ES-I3 (cell line): ENCODE measurements at regions not wholly inside any gene's neighbourhood (a gene's known extent, or its start where the extent isn't known, plus 50 kb on each side); places are given as distances from the start of the nearest gene placed in this dataset.

ENCODE experiments used
- H3K36me3 ChIP-seq: 2 replicates; pipeline ENCODE4 v1.6.1; 2013; ENCODE audit warnings: mild to moderate bottlenecking, low read length, control low read depth, moderate library complexity; ENCODE audit not compliant: insufficient read depth
- H3K4me1 ChIP-seq: 2 replicates; pipeline ENCODE4 v1.6.1; 2013; ENCODE audit warnings: mild to moderate bottlenecking, control low read depth, low read length; ENCODE audit not compliant: insufficient read depth
- H3K9ac ChIP-seq: 2 replicates; pipeline ENCODE4 v1.6.1; 2013; ENCODE audit warnings: low read depth, mild to moderate bottlenecking, low read length, moderate library complexity
- H3K9me3 ChIP-seq: 2 replicates; pipeline ENCODE4 v1.6.1; 2013; ENCODE audit warnings: mild to moderate bottlenecking, low read length, moderate library complexity; ENCODE audit not compliant: control insufficient read depth, insufficient read depth

DNA sequence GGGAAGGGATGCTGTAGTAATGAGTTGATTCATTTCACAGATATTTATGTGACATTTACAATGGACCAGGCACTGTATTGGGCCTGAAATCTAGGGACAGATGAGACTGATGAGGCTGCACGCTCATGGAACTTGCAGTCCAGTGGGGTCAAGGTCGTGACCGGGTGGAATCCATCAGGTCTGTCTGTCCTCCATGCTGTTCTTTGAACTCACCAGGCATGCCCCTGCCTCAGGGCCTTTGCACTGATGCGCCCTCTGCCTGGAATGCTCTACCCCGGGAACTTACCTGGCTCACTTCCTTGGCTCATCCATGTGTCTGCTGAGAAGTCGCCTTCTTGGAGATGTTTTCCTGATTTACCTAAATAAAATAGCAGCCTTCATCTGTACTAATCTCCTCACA, 200.1 kb downstream of the VRK1 start:
- Histone ChIP-seq H3K4me1 (no peaks in the 10 kb centered on the region), H3K9ac (no peak overlapping the region), H3K9me3 (no peaks in the 10 kb centered on the region), H3K36me3 (no peaks in the 10 kb centered on the region)

DNA sequence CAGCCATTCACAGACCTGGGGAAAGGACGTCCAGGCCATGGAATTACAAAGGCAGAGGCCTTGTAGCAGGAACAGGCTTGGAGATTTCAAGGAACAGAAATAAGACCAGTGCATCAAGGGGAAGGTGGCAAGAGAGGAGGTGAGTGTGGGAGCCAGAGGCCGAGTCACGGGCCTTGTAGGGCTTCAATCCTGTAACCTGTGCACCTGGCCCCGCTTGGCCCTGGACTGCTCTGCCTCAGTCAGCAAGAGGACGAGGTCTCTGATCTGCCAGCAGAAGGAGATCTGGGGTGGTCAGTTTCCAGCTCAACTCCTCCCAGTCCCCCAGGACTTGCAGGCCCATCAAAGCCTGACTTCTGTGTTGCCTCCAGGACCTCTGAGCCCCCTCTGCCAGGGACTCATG, 200.8 kb downstream of the VRK1 start:
- H3K4me1 ChIP-seq, result no peaks in the 10 kb centered on the region
- no peaks in the 10 kb centered on the region for H3K36me3 ChIP-seq
- no peak overlapping the region for H3K9ac ChIP-seq
- H3K9me3 ChIP-seq, result no peaks in the 10 kb centered on the region

DNA sequence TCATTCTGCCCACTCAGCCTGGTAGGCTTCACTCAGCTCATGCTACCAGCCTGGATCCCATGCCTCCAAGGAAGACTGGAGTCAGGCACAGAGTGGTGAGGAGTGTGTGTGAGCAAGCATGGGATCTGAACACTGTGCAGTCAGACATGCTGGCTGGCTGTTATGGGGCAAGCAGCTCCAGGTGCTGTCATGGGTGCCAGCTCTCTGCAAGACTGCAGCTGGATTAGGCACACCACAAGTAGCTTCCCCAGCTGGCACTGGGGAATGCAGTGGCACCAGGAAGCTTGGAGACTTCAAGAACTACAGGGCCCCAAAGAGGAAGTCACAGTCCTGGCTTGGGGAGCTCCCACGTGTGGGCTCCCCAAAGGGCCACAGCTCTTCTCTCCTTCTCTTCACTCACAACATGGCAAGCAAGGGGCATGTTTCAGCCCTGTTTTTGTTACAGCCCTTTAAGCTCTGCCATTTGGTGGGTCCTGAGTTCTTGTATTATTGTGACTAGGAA, 202.5 kb downstream of the VRK1 start:
- Histone ChIP-seq H3K9ac (no peak overlapping the region), H3K4me1 (no peaks in the 10 kb centered on the region), H3K9me3 (no peaks in the 10 kb centered on the region), H3K36me3 (no peaks in the 10 kb centered on the region)

DNA sequence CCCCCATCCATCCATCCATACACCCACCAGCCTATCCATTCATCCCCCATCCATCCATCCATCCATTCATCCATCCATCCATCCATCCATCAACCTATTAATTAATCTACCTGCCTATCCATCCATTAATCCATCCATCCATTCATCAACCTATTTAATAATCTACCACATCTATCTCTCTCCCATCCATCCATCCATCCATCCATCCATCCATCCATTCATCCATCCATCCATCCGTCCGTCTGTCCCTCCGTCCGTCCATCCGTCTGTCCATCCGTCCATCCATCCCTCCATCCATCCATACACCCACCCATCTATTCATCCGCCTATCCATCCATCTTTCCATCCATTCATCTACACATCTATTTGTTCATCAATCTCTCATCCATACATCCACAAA, 205.3 kb downstream of the VRK1 start:
- Histone ChIP-seq H3K9ac (no peak overlapping the region), H3K9me3 (no peaks in the 10 kb centered on the region), H3K4me1 (no peaks in the 10 kb centered on the region), H3K36me3 (no peaks in the 10 kb centered on the region)

DNA sequence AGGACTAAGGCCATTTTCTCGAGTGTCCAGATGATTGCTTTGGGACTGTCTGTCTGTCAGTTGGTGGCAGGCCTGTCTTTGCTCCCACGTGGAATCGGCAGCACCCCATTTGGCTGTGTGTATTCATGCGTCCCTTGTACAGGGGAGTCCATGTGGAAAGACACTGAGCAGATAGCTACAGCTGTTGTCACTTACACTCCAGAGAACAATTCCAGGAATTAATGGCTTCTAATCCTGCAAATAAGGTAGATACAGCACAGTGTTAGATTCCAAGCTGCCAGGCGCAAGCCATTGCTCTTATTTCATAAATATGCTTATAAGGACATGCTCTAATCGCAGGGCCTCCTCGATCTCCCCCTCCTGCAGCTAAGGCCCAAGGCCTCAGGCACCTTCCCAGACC, 208.8 kb downstream of the VRK1 start:
- Histone ChIP-seq H3K9ac (no peak overlapping the region), H3K36me3 (no peaks in the 10 kb centered on the region), H3K9me3 (no peaks in the 10 kb centered on the region), H3K4me1 (no peaks in the 10 kb centered on the region)

DNA sequence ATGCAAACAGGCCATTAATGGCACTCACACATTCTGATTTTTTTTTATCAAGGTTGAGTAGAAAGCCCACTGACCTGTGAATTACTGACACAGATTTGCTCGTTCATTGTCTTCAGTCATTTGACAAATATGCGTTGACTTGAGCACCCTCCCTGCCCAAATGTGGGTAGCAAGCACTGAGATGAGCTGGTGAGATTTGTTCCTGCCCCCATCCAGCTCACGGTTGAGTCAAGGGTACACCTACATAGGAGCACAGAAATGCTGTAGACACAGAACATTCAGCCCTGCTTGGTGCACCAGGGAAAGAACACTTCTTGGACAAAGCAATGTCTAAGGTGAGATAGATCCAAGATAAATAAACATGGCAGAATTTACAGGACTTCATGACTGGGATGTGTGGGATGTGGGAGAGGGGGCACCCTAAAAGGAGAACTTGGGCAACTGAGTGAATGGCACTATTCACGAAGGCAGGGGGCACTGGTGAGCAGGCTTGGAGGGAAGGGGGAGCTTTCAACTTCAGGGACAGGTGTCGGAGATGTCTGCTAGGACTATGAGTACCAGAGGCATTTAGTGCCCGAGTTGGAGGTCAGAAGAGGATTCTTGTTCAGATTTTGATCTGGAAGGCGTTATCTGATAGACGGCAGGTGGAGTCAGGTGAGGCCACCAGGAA, 213.4 kb downstream of the VRK1 start:
- Histone ChIP-seq H3K4me1 (no peaks in the 10 kb centered on the region), H3K9ac (no peak overlapping the region), H3K36me3 (no peaks in the 10 kb centered on the region), H3K9me3 (no peaks in the 10 kb centered on the region)

DNA sequence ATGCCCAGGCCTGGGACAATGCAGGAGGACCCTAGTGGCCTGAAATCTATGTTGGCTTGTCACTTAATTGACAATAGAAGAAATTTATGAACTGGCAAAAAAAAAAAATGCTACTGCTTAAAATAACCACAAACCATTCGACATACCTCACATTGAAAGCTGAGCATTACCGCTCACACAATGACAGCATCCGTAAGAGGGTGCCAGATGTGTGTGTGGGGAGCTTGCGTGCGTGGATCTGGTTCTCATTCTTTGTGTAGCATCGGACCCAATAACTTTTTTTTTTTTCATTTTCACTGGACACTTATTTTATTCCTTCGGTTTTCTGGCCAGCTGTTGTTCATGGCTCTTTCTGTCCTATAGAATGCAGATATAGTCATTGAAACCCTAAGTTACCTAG, 216.7 kb downstream of the VRK1 start:
- Histone ChIP-seq H3K36me3 (no peaks in the 10 kb centered on the region), H3K9ac (no peak overlapping the region), H3K9me3 (no peaks in the 10 kb centered on the region), H3K4me1 (no peaks in the 10 kb centered on the region)

DNA sequence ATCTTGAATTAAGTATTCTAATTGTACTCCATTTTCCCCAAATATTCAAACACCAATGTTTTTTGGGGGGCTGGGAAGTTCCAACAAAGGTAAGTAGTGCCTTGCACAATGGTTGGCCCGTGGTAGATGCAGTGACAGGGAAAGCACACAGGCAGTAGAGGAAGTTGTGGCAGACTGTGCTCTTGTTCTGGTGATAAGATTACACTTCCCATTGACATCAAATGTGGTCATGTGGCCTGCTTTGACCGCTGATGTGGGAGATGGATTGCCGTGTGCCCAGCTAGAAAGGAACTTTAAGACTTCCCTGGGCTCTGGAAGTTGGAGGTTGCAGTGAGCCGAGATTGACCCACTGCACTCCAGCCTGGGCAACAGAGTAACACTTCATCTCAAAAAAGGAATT, 223.8 kb downstream of the VRK1 start:
- Histone ChIP-seq H3K36me3 (no peaks in the 10 kb centered on the region), H3K9me3 (no peaks in the 10 kb centered on the region), H3K4me1 (peaks cover 15% of the 10 kb centered on the region), H3K9ac (no peak overlapping the region)

DNA sequence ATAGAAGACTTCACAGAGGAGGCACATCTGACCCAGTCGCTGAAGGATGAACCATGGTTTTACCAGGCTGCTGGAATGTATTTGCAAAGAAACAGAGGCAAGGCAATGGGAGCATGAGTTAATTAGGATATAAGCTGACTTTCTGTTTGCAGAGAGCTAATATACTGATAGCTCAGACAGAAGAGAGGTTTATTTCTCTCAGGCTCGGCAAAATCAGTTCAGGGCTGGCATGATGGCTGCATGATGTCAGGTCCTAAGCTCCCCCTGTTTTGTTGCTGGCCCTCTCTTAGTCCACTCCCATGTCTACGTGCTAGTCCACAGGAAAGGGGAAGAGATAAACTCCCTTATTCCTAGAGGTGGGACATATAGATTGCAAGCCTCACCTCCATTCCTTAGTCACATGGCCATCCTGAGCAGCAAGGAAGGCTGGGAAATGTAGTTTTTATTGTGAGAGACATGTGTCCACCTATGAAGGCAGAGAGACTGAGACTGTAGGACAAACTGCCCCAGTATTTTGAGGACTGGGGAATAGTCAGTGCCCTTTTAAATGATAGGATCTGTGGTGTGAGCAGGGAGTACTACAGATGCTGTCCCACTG, 224.5 kb downstream of the VRK1 start:
- Histone ChIP-seq H3K4me1 (peaks cover 22% of the 10 kb centered on the region), H3K9ac (no peak overlapping the region), H3K36me3 (no peaks in the 10 kb centered on the region), H3K9me3 (no peaks in the 10 kb centered on the region)

DNA sequence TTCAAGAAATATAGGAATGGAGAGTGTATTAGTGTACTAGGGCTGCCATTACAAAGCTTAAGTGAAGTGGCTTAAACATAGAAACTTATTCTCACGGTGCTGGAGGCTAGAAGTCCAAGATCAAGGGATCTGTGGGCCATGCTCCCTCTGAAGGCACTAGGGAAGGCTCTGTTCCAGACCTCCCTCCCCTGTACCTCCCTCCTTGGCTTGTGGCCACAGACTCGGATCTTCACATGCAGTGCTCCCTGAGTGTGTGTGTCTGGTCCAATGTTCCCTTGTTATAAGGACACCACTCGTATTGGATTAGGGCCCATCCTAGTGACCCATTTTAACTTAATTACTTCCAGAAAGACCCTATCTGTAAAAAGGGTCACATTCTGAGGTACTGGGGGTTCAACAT, 225.6 kb downstream of the VRK1 start:
- Histone ChIP-seq H3K4me1 (peaks cover 33% of the 10 kb centered on the region), H3K9ac (no peak overlapping the region), H3K36me3 (no peaks in the 10 kb centered on the region), H3K9me3 (no peaks in the 10 kb centered on the region)

DNA sequence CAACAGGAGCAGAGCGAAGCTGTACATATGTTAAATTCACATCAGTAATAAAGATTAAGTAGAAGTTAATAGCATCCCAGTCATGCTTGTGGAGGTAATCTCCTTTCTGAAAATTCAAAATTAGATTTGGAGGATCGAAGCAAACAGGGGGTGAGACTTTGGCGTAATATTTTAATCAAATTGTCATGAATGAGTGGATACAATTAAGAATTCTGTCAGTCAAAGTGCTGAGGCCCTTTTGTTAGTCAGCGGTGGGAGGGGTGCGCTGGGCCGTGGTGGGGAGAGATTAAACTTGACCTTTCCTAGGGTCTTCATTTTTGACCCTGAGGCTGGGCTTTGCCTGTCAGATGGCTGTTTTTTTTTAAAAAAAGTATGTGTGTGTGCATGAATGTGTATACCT, 226.7 kb downstream of the VRK1 start:
- Histone ChIP-seq H3K4me1 (peaks cover 44% of the 10 kb centered on the region), H3K9me3 (no peaks in the 10 kb centered on the region), H3K9ac (no peak overlapping the region), H3K36me3 (no peaks in the 10 kb centered on the region)

DNA sequence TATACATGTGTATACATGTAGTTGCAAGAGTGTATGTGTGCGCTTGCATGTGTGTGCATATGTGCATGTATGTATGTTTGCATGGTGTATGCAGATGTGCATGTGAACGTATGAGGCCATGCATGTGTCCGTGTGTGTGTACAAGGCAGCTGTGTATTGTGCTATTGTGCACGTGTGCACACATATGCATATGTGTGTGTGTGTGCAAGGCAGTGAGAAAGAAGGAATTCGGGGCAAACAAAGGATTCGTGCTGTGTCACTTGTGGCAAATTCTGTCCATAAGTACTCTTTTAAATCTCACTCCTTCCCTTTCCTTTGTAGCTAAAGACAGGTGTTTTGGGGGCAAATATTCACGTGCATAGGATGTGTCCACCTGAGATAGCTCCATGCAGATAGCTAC, 227.1 kb downstream of the VRK1 start:
- Histone ChIP-seq H3K36me3 (no peaks in the 10 kb centered on the region), H3K9ac (no peak overlapping the region), H3K4me1 (peaks cover 46% of the 10 kb centered on the region), H3K9me3 (no peaks in the 10 kb centered on the region)

DNA sequence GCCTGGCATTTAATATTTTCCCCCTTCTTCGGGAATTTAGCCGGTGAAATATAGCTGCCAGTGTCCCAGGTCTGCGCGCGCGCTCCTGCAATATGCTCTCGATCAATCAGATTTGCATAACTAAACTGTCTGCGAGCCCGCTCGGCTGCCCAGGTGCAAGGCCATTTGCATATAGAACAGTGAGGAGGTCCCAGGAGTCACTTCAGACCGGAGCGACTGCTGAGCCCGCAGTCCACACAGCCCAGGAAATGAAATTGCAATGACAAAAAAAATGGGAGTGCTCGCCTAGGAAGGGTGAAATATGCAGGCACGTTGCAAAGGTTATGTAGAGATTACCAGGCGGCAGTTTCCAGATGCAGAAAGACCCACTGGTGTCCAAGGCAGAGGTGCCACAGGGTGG, 228.5 kb downstream of the VRK1 start:
- peaks cover 46% of the 10 kb centered on the region for H3K4me1 ChIP-seq
- peak overlapping the region; percentile 18; the same call in 1 of the 2 replicates for H3K9ac ChIP-seq
- H3K36me3 ChIP-seq, result no peaks in the 10 kb centered on the region
- H3K9me3 ChIP-seq, result no peaks in the 10 kb centered on the region

DNA sequence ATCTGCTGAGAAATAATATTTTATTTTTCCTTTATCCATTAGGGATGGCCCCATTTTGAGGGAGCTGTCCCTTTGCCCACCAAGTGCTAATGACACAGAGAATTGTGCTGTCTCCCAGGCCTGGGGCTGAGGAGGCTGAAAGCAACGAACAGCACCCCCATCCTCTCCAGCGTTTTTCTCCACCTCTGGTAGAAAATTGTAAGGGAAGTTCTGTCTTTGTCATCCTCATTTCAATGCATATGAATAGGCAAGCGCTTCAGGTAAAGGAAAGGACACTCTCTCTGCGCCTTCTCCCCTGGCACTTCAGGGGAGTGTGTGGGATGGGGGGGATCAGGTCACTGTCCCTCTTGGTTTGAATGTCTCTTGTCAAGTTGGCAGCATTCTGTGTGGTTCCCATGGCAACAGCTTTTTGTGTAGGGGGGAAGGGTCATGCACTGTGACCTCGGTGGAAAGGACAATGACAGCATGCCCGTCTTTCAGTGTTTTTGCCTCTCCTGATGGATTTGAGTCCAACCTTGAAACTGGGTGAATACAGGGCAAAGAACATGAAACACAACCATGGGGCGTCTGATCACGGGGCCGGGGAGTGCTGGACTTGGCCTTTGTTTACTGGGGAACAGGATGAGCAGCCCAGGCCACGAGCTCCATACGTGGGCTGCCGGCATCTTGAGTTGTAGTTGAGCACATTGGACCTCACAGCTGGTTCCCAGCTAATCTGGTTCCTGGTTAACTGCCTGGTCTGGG, 230.2 kb downstream of the VRK1 start:
- Histone ChIP-seq H3K36me3 (no peaks in the 10 kb centered on the region), H3K9ac (no peak overlapping the region), H3K4me1 (peaks cover 46% of the 10 kb centered on the region), H3K9me3 (peaks cover 3% of the 10 kb centered on the region; the same call in 1 of the 2 replicates)

DNA sequence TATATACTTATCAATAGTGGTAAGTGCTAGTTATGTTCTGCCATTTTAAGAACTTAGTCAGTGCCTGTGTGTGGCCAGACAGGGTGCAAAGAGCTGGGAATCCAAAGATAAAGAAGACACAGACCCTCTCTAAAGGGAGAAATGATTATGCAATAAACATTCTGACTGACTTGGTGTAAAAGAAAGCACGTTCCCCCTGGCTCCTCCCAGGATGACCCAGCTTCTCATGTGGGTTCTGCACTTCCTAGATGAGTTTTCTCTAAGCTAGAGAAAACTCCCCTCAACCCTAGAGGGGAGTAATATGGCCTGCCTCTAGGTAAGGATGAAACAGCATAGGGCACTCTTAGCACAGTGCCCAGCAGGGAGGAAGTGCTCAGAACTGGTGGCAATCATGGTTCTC, 231.2 kb downstream of the VRK1 start:
- Histone ChIP-seq H3K9me3 (peaks cover 6% of the 10 kb centered on the region; the same call in 1 of the 2 replicates), H3K4me1 (peaks cover 46% of the 10 kb centered on the region), H3K9ac (no peak overlapping the region), H3K36me3 (no peaks in the 10 kb centered on the region)
